ENCODE measurements at regions not wholly inside any gene's neighbourhood (a gene's known extent, or its start where the extent isn't known, plus 50 kb on each side); places are given as distances from the start of the nearest gene placed in this dataset.

- Histone ChIP-seq H3K36me3 (ENCODE audit: insufficient read depth, low read length) (no peaks in the 10 kb centered on the region), H3K4me1 (ENCODE audit: insufficient read depth, low read length, poor library complexity, severe bottlenecking) (no peaks in the 10 kb centered on the region), H3K4me3 (ENCODE audit: low read depth, low read length, poor library complexity, severe bottlenecking) (no peak overlapping the region), H4K20me1 (ENCODE audit: insufficient read depth, low read length) (no peaks in the 10 kb centered on the region), H2AFZ (ENCODE audit: low read length) (no peak overlapping the region), H3K4me2 (ENCODE audit: low read length) (no peak overlapping the region), H3K9me3 (ENCODE audit: low read length) (no peaks in the 10 kb centered on the region), H3K27ac (ENCODE audit: low read depth, low read length, poor library complexity, severe bottlenecking) (no peak overlapping the region), H3K9me2 (ENCODE audit: insufficient read depth, low read length) (no peaks in the 10 kb centered on the region), H3K79me2 (ENCODE audit: insufficient read depth, low read depth, low read length) (no peaks in the 10 kb centered on the region)
- TF ChIP-seq EZH2phosphoT487 (IDR thresholded peaks at IDR 0.05; ENCODE audit: borderline replicate concordance, low read depth, low read length) (no peak), CTCF (conservative IDR thresholded peaks at IDR 0.05; ENCODE audit: low read length) (no peak)
- intact Hi-C loops (cut with micrococcal nuclease; ENCODE audit: unreplicated experiment) = no loop called here
- DNase-seq (ENCODE audit: low spot score) = no peak
- POLR2A ChIA-PET = no interaction called here
- no TSS peak for BruUV-seq (replicated peaks)
- CTCF ChIA-PET (ENCODE audit: unreplicated experiment) = no interaction called here
Measured at GRCh38 chr1:219380463-219380862, 206.8 kb downstream of the LYPLAL1 start.

DNA sequence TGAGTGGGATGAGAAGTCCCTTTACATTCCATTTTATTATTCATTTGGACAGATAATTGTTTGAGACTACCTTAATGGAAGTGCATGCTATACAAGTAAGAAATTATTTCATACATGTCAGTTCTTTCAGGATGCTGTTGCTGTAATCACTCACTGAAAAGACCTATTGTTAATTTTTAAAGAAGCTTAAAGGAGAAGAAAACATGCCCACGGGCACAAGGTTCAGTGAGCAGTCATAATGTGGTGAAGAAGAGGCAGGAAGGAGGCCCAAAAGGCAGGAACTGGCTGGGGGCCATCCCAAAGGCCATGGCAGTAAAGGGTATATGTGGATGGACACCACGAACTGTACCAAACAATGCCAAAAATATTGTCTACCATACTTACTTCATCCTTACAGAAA lies 206.0 kb downstream of the LYPLAL1 start:
- Histone ChIP-seq H3K4me2 (ENCODE audit: low read length) (no peak overlapping the region), H3K27ac (ENCODE audit: low read depth, low read length, poor library complexity, severe bottlenecking) (no peak overlapping the region), H2AFZ (ENCODE audit: low read length) (no peak overlapping the region), H3K36me3 (ENCODE audit: insufficient read depth, low read length) (no peaks in the 10 kb centered on the region), H3K9me3 (ENCODE audit: low read length) (no peaks in the 10 kb centered on the region), H3K4me1 (ENCODE audit: insufficient read depth, low read length, poor library complexity, severe bottlenecking) (no peaks in the 10 kb centered on the region), H3K4me3 (ENCODE audit: low read depth, low read length, poor library complexity, severe bottlenecking) (no peak overlapping the region), H3K9me2 (ENCODE audit: insufficient read depth, low read length) (no peaks in the 10 kb centered on the region), H4K20me1 (ENCODE audit: insufficient read depth, low read length) (no peaks in the 10 kb centered on the region), H3K79me2 (ENCODE audit: insufficient read depth, low read depth, low read length) (no peaks in the 10 kb centered on the region)
- no peak for DNase-seq (ENCODE audit: low spot score)
- TF ChIP-seq EZH2phosphoT487 (IDR thresholded peaks at IDR 0.05; ENCODE audit: borderline replicate concordance, low read depth, low read length) (no peak), CTCF (conservative IDR thresholded peaks at IDR 0.05; ENCODE audit: low read length) (no peak)
- CTCF ChIA-PET (ENCODE audit: unreplicated experiment) = no interaction called here
- intact Hi-C loops (cut with micrococcal nuclease; ENCODE audit: unreplicated experiment) = no loop called here
- BruUV-seq (replicated peaks) = no TSS peak
- POLR2A ChIA-PET = no interaction called here

DNA sequence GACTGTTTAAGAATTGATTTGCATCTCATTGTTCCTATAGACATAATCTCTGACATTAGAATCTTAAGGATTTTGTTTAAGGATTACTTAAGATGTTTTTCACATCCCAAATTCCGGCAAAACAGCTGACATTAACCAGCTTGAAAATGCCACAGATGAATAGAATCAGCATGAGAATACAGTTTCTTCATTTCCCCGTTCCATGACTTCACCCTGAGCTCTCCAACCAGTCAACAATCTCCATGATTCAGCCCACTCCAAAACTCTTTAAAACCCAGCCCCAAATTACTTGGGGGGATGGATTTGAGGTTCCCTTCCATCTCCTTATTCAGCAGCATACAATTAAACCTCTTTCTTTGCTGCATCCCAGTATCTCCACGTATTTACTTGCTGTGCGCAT lies 201.0 kb downstream of the LYPLAL1 start:
- Histone ChIP-seq H3K9me3 (ENCODE audit: low read length) (no peaks in the 10 kb centered on the region), H3K79me2 (ENCODE audit: insufficient read depth, low read depth, low read length) (no peaks in the 10 kb centered on the region), H4K20me1 (ENCODE audit: insufficient read depth, low read length) (no peaks in the 10 kb centered on the region), H2AFZ (ENCODE audit: low read length) (no peak overlapping the region), H3K4me1 (ENCODE audit: insufficient read depth, low read length, poor library complexity, severe bottlenecking) (no peaks in the 10 kb centered on the region), H3K27ac (ENCODE audit: low read depth, low read length, poor library complexity, severe bottlenecking) (no peak overlapping the region), H3K4me2 (ENCODE audit: low read length) (no peak overlapping the region), H3K4me3 (ENCODE audit: low read depth, low read length, poor library complexity, severe bottlenecking) (no peak overlapping the region), H3K9me2 (ENCODE audit: insufficient read depth, low read length) (no peaks in the 10 kb centered on the region), H3K36me3 (ENCODE audit: insufficient read depth, low read length) (no peaks in the 10 kb centered on the region)
- ChIA-PET CTCF (ENCODE audit: unreplicated experiment) (no interaction called here), POLR2A (interaction anchor here (0.6 to 0.7 kb wide), 2 partner anchors 1260 to 1360 kb away, joined by 3 read pairs; no protein-coding TSS in a partner anchor)
- TF ChIP-seq CTCF (conservative IDR thresholded peaks at IDR 0.05; ENCODE audit: low read length) = no peak
- no peak for TF ChIP-seq EZH2phosphoT487 (IDR thresholded peaks at IDR 0.05; ENCODE audit: borderline replicate concordance, low read depth, low read length)
- intact Hi-C loops (cut with micrococcal nuclease; ENCODE audit: unreplicated experiment) = no loop called here
- BruUV-seq (replicated peaks) = no TSS peak
- no peak for DNase-seq (ENCODE audit: low spot score)
